ENCODE measurements at regions not wholly inside any gene's neighbourhood (a gene's known extent, or its start where the extent isn't known, plus 50 kb on each side); places are given as distances from the start of the nearest gene placed in this dataset.

GRCh38 chr3:170814822-170815221 is 55.2 kb downstream of the RPL22L1 start:
- no peak overlapping the region for H3K27ac ChIP-seq
- no peaks in the 10 kb centered on the region for H3K9me3 ChIP-seq
- intact Hi-C loops (cut with DNase I): loop anchor here (5.0 kb wide), 1 partner anchor 398 kb away; the partner anchor contains the start of gene CLDN11
- no peak for DNase-seq (ENCODE audit: extremely low spot score in 2 of 2)
- H3K27me3 ChIP-seq: no peaks in the 10 kb centered on the region
- TF ChIP-seq POLR2AphosphoS5 (IDR thresholded peaks at IDR 0.05; ENCODE audit: insufficient read depth in 1 of 2, low read depth in 1 of 2) (no peak), POLR2A (IDR thresholded peaks at IDR 0.05) (no peak)
- TF ChIP-seq, protein P1, sequence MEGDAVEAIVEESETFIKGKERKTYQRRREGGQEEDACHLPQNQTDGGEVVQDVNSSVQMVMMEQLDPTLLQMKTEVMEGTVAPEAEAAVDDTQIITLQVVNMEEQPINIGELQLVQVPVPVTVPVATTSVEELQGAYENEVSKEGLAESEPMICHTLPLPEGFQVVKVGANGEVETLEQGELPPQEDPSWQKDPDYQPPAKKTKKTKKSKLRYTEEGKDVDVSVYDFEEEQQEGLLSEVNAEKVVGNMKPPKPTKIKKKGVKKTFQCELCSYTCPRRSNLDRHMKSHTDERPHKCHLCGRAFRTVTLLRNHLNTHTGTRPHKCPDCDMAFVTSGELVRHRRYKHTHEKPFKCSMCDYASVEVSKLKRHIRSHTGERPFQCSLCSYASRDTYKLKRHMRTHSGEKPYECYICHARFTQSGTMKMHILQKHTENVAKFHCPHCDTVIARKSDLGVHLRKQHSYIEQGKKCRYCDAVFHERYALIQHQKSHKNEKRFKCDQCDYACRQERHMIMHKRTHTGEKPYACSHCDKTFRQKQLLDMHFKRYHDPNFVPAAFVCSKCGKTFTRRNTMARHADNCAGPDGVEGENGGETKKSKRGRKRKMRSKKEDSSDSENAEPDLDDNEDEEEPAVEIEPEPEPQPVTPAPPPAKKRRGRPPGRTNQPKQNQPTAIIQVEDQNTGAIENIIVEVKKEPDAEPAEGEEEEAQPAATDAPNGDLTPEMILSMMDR (IDR thresholded peaks at IDR 0.05): no peak
- H3K36me3 ChIP-seq: no peaks in the 10 kb centered on the region
- peaks cover 10% of the 10 kb centered on the region for H3K4me1 ChIP-seq
- no peak overlapping the region for H3K4me3 ChIP-seq

- H3K4me3 ChIP-seq: no peak overlapping the region
- H3K4me1 ChIP-seq: peaks cover 13% of the 10 kb centered on the region
- H3K9me3 ChIP-seq: no peaks in the 10 kb centered on the region
- TF ChIP-seq, protein P1 (IDR thresholded peaks at IDR 0.05): no peak
- no peak for TF ChIP-seq POLR2A (IDR thresholded peaks at IDR 0.05)
- no peak for TF ChIP-seq POLR2AphosphoS5 (IDR thresholded peaks at IDR 0.05; ENCODE audit: insufficient read depth in 1 of 2, low read depth in 1 of 2)
- no peaks in the 10 kb centered on the region for H3K36me3 ChIP-seq
- no peak for DNase-seq (ENCODE audit: extremely low spot score in 2 of 2)
- H3K27me3 ChIP-seq: no peaks in the 10 kb centered on the region
- H3K27ac ChIP-seq: no peak overlapping the region
- intact Hi-C loops (cut with DNase I): loop anchor here (5.0 kb wide), 1 partner anchor 396 kb away; the partner anchor contains the start of gene CLDN11
Measured at GRCh38 chr3:170813266-170813665, 56.7 kb downstream of the RPL22L1 start.

- intact Hi-C loops (cut with DNase I): loop anchor here (5.0 kb wide), 1 partner anchor 395 kb away; the partner anchor contains the start of gene CLDN11
Measured at GRCh38 chr3:170811928-170812591, 57.9 kb downstream of the RPL22L1 start.

GRCh38 chr3:170811515-170811914 is 58.5 kb downstream of the RPL22L1 start:
- Histone ChIP-seq H3K4me3 (no peak overlapping the region), H3K9me3 (no peaks in the 10 kb centered on the region), H3K4me1 (peaks cover 13% of the 10 kb centered on the region), H3K36me3 (no peaks in the 10 kb centered on the region), H3K27ac (no peak overlapping the region), H3K27me3 (no peaks in the 10 kb centered on the region)
- intact Hi-C loops (cut with DNase I): loop anchor here (5.0 kb wide), 1 partner anchor 394 kb away; the partner anchor contains the start of gene CLDN11
- TF ChIP-seq POLR2A (IDR thresholded peaks at IDR 0.05): no peak
- TF ChIP-seq, protein P1 (IDR thresholded peaks at IDR 0.05): no peak
- TF ChIP-seq POLR2AphosphoS5 (IDR thresholded peaks at IDR 0.05; ENCODE audit: insufficient read depth in 1 of 2, low read depth in 1 of 2): no peak
- no peak for DNase-seq (ENCODE audit: extremely low spot score in 2 of 2)

More at GRCh38 chr3:170811928-170812591, 57.9 kb downstream of the RPL22L1 start:
- H3K9me3 ChIP-seq: no peaks in the 10 kb centered on the region
- H3K36me3 ChIP-seq: no peaks in the 10 kb centered on the region
- TF ChIP-seq POLR2AphosphoS5 (IDR thresholded peaks at IDR 0.05; ENCODE audit: insufficient read depth in 1 of 2, low read depth in 1 of 2): peak in 1 of 2 donors; percentile 54
- TF ChIP-seq, protein P1 (IDR thresholded peaks at IDR 0.05): peak; percentile 55 to 98 (median 81)
- no peak for TF ChIP-seq POLR2A (IDR thresholded peaks at IDR 0.05)
- H3K27me3 ChIP-seq: no peaks in the 10 kb centered on the region
- H3K27ac ChIP-seq: no peak overlapping the region
- no peak overlapping the region for H3K4me3 ChIP-seq
- peaks cover 13% of the 10 kb centered on the region for H3K4me1 ChIP-seq
- DNase-seq (ENCODE audit: extremely low spot score in 2 of 2): no peak

GRCh38 chr3:170809975-170810357 is 60.0 kb downstream of the RPL22L1 start:
- DNase-seq (ENCODE audit: extremely low spot score in 2 of 2): no peak
- H3K4me1 ChIP-seq: peaks cover 13% of the 10 kb centered on the region
- H3K4me3 ChIP-seq: no peak overlapping the region
- no peaks in the 10 kb centered on the region for H3K27me3 ChIP-seq
- intact Hi-C loops (cut with DNase I): loop anchor here (5.0 kb wide), 1 partner anchor 393 kb away; the partner anchor contains the start of gene CLDN11
- TF ChIP-seq POLR2AphosphoS5 (IDR thresholded peaks at IDR 0.05; ENCODE audit: insufficient read depth in 1 of 2, low read depth in 1 of 2) (no peak), POLR2A (IDR thresholded peaks at IDR 0.05) (no peak)
- TF ChIP-seq, protein P1 (IDR thresholded peaks at IDR 0.05): no peak
- no peaks in the 10 kb centered on the region for H3K36me3 ChIP-seq
- H3K27ac ChIP-seq: no peak overlapping the region
- H3K9me3 ChIP-seq: no peaks in the 10 kb centered on the region

Measured in vagina (tissue), 2 donors.